GM19043 (cell line): ENCODE measurements at regions not wholly inside any gene's neighbourhood (a gene's known extent, or its start where the extent isn't known, plus 50 kb on each side); places are given as distances from the start of the nearest gene placed in this dataset.

ENCODE experiments used
- ATAC-seq: cut with Tn5 transposase; IDR thresholded peaks from one replicate; pipeline ENCODE4 v1.9.1; 2021; ENCODE audit warnings: low read depth; ENCODE audit not compliant: unreplicated experiment

- no peak for ATAC-seq
These were observed 106.7 kb upstream of the SLC28A3 start for GRCh38 chr9:84447305-84447704.

GRCh38 chr9:84450029-84450428, 109.5 kb upstream of the SLC28A3 start:
- no peak for ATAC-seq

GRCh38 chr9:84456527-84456926, 116.0 kb upstream of the SLC28A3 start:
- ATAC-seq, result no peak

GRCh38 chr9:84460695-84461094, 120.1 kb upstream of the SLC28A3 start:
- ATAC-seq, result no peak

- no peak for ATAC-seq
These were observed 122.7 kb upstream of the SLC28A3 start for GRCh38 chr9:84463272-84463671.

GRCh38 chr9:84466580-84467285, 126.2 kb upstream of the SLC28A3 start:
- no peak for ATAC-seq

- ATAC-seq, result no peak
These were observed 131.3 kb upstream of the SLC28A3 start for GRCh38 chr9:84471816-84472215.

GRCh38 chr9:84478996-84479395, 138.4 kb upstream of the SLC28A3 start:
- ATAC-seq, result no peak

GRCh38 chr9:84480071-84480470, 139.5 kb upstream of the SLC28A3 start:
- no peak for ATAC-seq

- no peak for ATAC-seq
These were observed 140.7 kb upstream of the SLC28A3 start for GRCh38 chr9:84481231-84481630.

- no peak for ATAC-seq
These were observed 141.2 kb upstream of the SLC28A3 start for GRCh38 chr9:84481636-84482218.

GRCh38 chr9:84482607-84483006, 142.0 kb upstream of the SLC28A3 start:
- ATAC-seq, result no peak

- no peak for ATAC-seq
These were observed 143.6 kb upstream of the SLC28A3 start for GRCh38 chr9:84484172-84484571.

GRCh38 chr9:84485539-84485938, 145.0 kb upstream of the SLC28A3 start:
- ATAC-seq, result no peak

- ATAC-seq, result no peak
These were observed 146.1 kb upstream of the SLC28A3 start for GRCh38 chr9:84486663-84487062.

GRCh38 chr9:84490206-84490841, 149.8 kb upstream of the SLC28A3 start:
- no peak for ATAC-seq

GRCh38 chr9:84490842-84491325, 150.3 kb upstream of the SLC28A3 start:
- no peak for ATAC-seq

- no peak for ATAC-seq
These were observed 152.0 kb upstream of the SLC28A3 start for GRCh38 chr9:84492366-84493159.

- no peak for ATAC-seq
These were observed 152.9 kb upstream of the SLC28A3 start for GRCh38 chr9:84493284-84493947.

- ATAC-seq, result peak; percentile 94
These were observed 159.5 kb upstream of the SLC28A3 start for GRCh38 chr9:84499969-84500582.
